HG03060 (cell line): ENCODE measurements at regions not wholly inside any gene's neighbourhood (a gene's known extent, or its start where the extent isn't known, plus 50 kb on each side); places are given as distances from the start of the nearest gene placed in this dataset.

Experiments
- ATAC-seq: cut with Tn5 transposase; IDR thresholded peaks from one replicate; pipeline ENCODE4 v1.9.1; 2021; ENCODE audit warnings: low read depth, moderate number of reproducible peaks; ENCODE audit not compliant: unreplicated experiment

GRCh38 chr11:28606930-28607329 is 498.7 kb downstream of the METTL15 start:
- no peak for ATAC-seq

- ATAC-seq: no peak
These were observed 491.5 kb downstream of the METTL15 start for GRCh38 chr11:28599656-28600055.

GRCh38 chr11:28598531-28598930 is 490.3 kb downstream of the METTL15 start:
- no peak for ATAC-seq

GRCh38 chr11:28596816-28597215 is 488.6 kb downstream of the METTL15 start:
- no peak for ATAC-seq

GRCh38 chr11:28592141-28592540 is 484.0 kb downstream of the METTL15 start:
- ATAC-seq: no peak

GRCh38 chr11:28584992-28585391 is 476.8 kb downstream of the METTL15 start:
- no peak for ATAC-seq

GRCh38 chr11:28582506-28582905 is 474.3 kb downstream of the METTL15 start:
- no peak for ATAC-seq

GRCh38 chr11:28581286-28582242 is 473.4 kb downstream of the METTL15 start:
- ATAC-seq: no peak

- no peak for ATAC-seq
These were observed 463.2 kb downstream of the METTL15 start for GRCh38 chr11:28571371-28571770.

GRCh38 chr11:28569106-28569505 is 460.9 kb downstream of the METTL15 start:
- ATAC-seq: no peak

GRCh38 chr11:28566339-28567089 is 458.3 kb downstream of the METTL15 start:
- ATAC-seq: no peak

- no peak for ATAC-seq
These were observed 451.3 kb downstream of the METTL15 start for GRCh38 chr11:28559492-28559891.

- no peak for ATAC-seq
These were observed 439.1 kb downstream of the METTL15 start for GRCh38 chr11:28547321-28547741.

- ATAC-seq: no peak
These were observed 437.3 kb downstream of the METTL15 start for GRCh38 chr11:28545536-28545935.

GRCh38 chr11:28542561-28542960 is 434.4 kb downstream of the METTL15 start:
- ATAC-seq: no peak

- no peak for ATAC-seq
These were observed 431.2 kb downstream of the METTL15 start for GRCh38 chr11:28539239-28540030.

GRCh38 chr11:28537822-28538221 is 429.6 kb downstream of the METTL15 start:
- no peak for ATAC-seq

GRCh38 chr11:28536504-28537267 is 428.5 kb downstream of the METTL15 start:
- no peak for ATAC-seq

GRCh38 chr11:28535677-28536076 is 427.5 kb downstream of the METTL15 start:
- no peak for ATAC-seq
